Non-pigmented ciliary epithelial cell (primary cell): ENCODE measurements at regions not wholly inside any gene's neighbourhood (a gene's known extent, or its start where the extent isn't known, plus 50 kb on each side); places are given as distances from the start of the nearest gene placed in this dataset.
"Not testable (repeated sequence)": the region's sequence is repeated elsewhere in the genome, so short reads cannot be mapped to it uniquely, and the experiment has no call there.

ENCODE experiments used
- DNase-seq: peaks from one replicate; pipeline ENCODE4 v3.0.0-alpha.2; 2010; ENCODE audit warnings: low read depth

DNA sequence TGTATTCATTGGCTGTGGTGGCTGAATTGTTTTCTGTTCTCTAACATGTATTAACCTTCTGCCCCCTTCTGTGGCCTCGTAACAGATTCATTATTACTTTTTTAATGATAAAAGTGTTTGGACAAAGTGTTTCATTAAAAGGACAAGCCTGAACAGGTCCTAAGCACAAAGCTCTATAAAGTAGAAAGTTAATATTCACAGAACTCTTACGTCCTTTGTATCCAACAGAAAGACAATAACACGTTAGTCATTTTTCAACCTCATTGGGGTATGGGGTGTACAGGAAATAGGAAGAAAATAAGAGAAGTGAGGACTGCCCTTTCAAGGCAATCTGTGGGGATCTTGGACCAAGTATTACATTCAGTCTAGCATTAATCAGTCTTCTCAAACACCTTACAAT is 105.5 kb upstream of the RGPD4 start:
- no peak for DNase-seq

GRCh38 chr2:107721586-107721985 is 105.1 kb upstream of the RGPD4 start:
- no peak for DNase-seq

GRCh38 chr2:107725824-107726223 is 100.9 kb upstream of the RGPD4 start:
- DNase-seq = not testable (repeated sequence)

GRCh38 chr2:107727318-107727717 is 99.4 kb upstream of the RGPD4 start:
- no peak for DNase-seq

DNA sequence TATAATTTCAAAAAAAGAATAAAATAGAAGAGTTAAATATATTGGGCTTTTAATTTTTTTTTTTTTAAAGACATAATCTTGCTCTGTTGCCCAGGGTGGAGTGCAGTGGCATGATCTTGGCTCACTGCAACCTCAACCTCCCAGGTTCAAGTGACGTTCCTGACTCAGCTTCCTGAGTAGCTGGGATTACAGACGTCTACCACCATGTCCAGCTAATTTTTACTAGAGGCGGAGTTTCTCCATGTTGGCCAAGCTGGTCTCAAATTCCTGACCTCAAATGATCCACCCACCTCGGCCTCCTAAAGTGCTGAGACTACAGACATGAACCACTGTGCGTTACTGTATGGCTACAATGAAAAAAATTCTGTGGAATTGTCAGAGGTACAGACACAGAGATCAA is 98.1 kb upstream of the RGPD4 start:
- no peak for DNase-seq

GRCh38 chr2:107729440-107729839 is 97.3 kb upstream of the RGPD4 start:
- DNase-seq = no peak

DNA sequence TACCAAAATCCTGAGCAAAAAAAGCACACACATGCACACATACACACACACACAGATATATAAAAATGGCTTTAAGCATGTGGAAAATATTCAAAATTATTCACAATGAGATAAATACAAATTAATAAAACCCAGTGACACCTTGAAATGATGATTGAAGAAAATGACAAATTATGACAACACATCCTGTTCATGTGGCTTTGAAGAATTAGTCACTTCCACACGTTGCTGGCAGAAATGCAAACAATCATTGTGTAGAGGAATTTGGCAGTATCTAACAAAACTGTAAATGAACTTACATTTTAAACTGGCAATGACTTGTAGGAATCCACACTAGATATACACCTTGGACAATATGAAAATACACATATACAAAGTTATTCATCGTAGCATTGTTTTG is 95.8 kb upstream of the RGPD4 start:
- no peak for DNase-seq

DNA sequence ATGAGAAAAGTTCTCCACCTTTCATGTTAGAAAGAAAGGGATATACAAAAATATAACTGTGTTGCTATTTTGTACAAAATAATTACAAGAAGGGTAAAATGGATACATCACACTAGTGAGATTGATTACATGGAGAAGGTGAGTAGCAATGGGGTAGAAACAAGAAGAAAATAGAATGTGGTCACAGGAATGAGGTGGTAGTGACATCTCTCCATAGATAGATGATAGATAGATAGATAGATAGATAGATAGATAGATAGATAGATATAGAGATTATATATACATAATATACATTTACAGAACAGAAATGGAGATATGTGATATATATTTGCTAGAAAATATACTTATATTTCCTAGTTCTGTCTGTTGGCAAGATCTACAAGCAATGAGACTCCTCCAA is 95.3 kb upstream of the RGPD4 start:
- no peak for DNase-seq

DNA sequence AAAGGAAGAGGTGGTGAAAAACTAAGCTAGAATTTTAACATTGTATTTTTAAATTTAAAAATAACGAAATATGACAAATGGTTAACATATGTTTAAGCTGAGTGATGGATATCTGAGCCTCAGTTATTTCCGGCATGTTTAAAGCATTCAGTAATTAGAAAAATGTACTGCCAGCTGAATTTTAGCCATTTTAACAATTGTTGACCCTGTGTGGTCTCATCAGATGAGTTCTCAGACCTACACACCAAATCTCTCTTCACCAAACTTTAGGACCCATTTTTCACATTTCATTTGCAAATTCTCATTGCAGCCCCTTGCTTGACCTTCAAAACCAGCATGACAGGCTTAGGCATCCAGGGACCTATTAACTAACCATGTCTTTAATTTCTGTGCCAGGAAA is 91.5 kb upstream of the RGPD4 start:
- DNase-seq = no peak

DNA sequence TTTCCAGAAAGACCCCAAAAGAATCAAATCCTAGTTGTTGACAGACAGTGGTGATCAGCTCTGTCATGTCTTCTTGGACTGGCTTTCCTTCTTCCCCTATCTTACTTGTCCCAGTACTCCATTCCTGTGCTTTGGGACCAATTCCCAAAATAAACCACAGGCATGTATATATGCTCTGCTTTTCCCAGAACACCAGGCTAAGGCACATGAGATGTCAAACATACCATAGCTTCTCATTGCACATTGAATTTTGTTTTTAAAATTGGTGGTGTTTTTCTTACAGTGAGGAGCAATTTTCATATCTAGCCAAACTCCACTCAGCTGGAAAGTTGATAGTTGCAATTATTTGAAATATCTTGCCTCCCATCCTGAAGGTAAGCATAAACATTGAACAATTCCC is 88.9 kb upstream of the RGPD4 start:
- DNase-seq = no peak

GRCh38 chr2:107738266-107738665 is 88.4 kb upstream of the RGPD4 start:
- DNase-seq = no peak

DNA sequence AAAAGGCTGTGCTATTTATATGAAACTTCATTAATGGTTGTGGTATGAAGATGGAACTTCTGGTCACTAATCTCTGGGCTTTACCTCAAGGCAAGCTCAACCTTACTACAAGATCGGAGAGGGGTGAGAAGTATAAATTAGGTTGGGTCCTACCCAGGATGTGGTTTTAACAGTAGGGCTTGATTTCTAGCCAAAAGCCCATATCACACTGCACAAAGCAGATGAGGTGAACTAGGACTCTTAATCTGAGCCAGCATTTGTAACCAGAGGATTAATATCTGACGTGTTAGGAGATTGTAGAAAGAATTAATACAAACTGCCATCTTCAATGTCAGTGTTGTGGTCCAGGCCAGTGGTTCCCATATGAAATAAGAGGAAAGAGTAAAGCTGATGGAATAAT is 86.4 kb upstream of the RGPD4 start:
- DNase-seq = no peak

DNA sequence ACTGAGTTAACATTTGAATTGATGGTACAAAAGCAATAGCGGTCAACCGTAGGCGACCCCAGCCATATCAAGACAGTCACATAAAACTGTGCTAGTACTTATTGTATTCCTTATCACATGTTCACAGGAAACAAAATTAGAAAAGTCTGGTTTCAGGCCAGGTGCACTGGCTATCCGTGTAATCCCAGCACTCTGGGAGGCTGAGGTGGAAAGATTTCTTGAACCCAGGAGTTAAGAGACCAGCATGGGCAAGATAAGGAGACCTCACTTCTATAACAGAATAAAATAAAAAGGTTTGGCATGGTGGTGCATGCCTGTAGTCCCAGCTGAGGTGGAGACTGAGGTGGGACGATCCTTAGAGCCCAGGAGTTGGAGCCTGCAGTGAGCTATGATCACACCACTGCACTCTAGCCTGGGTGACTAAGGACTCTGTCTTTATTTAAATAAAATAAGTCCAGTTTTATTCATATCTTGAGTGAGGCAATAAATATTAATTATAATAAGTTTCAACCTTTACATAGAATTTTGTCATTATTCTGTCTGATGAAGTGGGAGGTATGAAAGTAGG is 84.1 kb upstream of the RGPD4 start:
- DNase-seq = no peak

- no peak for DNase-seq
These were observed 83.4 kb upstream of the RGPD4 start for GRCh38 chr2:107743274-107743673.

- DNase-seq = no peak
These were observed 81.6 kb upstream of the RGPD4 start for GRCh38 chr2:107745100-107745499.

DNA sequence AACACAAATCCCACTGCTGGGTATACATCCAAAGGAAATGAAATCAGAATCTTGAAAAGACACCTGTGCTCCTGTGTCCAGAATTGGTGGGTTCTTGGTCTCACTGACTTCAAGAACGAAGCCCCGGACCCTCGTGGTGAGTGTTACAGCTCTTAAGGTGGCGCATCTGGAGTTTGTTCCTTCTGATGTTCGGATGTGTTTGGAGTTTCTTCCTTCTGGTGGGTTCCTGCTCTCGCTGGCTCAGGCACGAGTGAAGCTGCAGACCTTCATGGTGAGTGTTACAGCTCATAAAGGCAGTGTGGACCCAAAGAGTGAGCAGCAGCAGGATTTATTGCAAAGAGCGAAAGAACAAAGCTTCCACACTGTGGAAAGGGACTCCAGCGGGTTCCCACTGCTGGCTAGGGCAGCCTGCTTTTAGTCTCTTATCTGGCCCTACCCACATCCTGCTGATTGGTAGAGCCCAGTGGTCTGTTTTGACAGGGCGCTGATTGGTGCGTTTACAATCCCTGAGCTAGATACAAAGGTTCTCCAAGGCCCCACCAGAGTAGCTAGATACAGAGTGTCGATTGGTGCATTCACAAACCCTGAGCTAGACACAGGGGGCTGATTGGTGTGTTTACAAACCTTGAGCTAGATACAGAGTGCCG is 80.0 kb upstream of the RGPD4 start:
- not testable (repeated sequence) for DNase-seq

DNA sequence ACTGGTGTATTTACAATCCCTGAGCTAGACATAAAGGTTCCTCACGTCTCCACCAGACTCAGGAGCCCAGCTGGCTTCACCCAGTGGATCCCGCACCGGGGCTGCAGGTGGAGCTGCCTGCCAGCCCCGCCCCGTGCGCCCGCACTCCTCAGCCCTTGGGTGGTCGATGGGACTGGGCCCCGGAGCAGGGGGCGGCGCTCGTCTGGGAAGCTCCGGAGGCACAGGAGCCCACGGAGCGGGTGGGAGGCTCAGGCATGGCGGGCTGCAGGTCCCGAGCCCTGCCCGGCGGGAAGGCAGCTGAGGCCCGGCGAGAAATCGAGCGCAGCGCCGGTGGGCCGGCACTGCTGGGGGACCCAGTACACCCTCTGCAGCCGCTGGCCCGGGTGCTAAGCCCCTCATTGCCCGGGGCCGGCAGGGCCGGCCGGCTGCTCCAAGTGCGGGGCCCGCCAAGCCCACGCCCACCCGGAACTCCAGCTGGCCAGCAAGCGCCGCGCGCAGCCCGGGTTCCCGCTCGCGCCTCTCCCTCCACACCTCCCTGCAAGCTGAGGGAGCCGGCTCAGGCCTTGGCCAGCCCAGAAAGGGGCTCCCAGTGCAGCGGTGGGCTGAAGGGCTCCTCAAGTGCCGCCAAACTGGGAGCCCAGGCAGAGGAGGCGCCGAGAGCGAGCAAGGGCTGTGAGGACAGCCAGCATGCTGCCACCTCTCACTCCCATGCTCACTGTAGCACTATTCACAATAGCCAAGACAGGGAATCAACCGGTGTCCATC is 79.3 kb upstream of the RGPD4 start:
- DNase-seq = not testable (repeated sequence)

GRCh38 chr2:107747964-107748583 is 78.6 kb upstream of the RGPD4 start:
- DNase-seq = no peak

GRCh38 chr2:107751936-107752335 is 74.8 kb upstream of the RGPD4 start:
- DNase-seq = no peak

GRCh38 chr2:107753806-107754205 is 72.9 kb upstream of the RGPD4 start:
- DNase-seq = not testable (repeated sequence)

- DNase-seq = no peak
These were observed 69.5 kb upstream of the RGPD4 start for GRCh38 chr2:107757223-107757622.

DNA sequence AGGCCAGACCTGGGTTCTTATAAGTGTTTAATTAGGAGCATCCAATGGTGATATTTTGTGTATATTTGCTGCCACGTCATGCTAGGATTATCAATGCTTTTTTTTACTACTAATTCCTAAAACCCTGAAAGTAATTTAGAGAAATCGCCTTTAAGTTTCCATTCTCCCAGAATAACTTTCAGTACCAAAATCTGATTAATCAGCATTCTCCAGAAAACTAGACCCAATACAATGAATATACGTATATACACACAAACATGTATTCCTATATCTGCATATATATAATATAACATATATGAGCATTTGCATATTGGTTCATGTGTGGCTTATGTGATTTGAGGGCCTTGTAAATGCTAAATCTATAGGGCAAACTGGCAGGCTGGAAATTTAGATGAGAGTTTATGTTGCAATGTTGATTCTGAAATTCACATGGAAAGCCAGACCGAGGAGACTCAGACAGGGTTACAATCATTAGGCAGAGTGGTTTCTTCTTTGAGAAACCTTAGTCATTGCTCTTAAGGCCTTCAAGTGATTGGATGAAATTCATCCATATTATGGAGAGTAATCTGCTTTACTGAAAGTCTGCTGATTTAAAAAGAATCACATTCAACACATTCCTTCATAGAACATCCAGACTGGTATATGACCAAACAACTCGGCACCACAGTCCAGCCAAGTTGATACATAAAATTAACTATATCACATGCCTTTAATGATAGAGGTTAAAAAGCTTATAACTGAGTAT is 65.9 kb upstream of the RGPD4 start:
- no peak for DNase-seq
